ENCODE measurements at regions not wholly inside any gene's neighbourhood (a gene's known extent, or its start where the extent isn't known, plus 50 kb on each side); places are given as distances from the start of the nearest gene placed in this dataset.

GRCh38 chr6:166084951-166085350 lies 82.7 kb downstream of the TBXT start:
- H3K79me2 ChIP-seq = no peaks in the 10 kb centered on the region
- H3K27me3 ChIP-seq = no peaks in the 10 kb centered on the region
- no peak overlapping the region for H3K27ac ChIP-seq
- no peaks in the 10 kb centered on the region for H3K36me3 ChIP-seq (replicated peaks; ENCODE audit: insufficient read depth, low read depth)
- no peaks in the 10 kb centered on the region for H4K20me1 ChIP-seq (ENCODE audit: insufficient read depth, poor library complexity, severe bottlenecking)
- H3K9me3 ChIP-seq (ENCODE audit: low read depth) = no peaks in the 10 kb centered on the region
- no peaks in the 10 kb centered on the region for H3K4me1 ChIP-seq (ENCODE audit: insufficient read depth)
- TF ChIP-seq, protein P1, sequence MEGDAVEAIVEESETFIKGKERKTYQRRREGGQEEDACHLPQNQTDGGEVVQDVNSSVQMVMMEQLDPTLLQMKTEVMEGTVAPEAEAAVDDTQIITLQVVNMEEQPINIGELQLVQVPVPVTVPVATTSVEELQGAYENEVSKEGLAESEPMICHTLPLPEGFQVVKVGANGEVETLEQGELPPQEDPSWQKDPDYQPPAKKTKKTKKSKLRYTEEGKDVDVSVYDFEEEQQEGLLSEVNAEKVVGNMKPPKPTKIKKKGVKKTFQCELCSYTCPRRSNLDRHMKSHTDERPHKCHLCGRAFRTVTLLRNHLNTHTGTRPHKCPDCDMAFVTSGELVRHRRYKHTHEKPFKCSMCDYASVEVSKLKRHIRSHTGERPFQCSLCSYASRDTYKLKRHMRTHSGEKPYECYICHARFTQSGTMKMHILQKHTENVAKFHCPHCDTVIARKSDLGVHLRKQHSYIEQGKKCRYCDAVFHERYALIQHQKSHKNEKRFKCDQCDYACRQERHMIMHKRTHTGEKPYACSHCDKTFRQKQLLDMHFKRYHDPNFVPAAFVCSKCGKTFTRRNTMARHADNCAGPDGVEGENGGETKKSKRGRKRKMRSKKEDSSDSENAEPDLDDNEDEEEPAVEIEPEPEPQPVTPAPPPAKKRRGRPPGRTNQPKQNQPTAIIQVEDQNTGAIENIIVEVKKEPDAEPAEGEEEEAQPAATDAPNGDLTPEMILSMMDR (IDR thresholded peaks at IDR 0.05; ENCODE audit: poor library complexity) = no peak
- no peak for TF ChIP-seq EZH2 (IDR thresholded peaks at IDR 0.05; ENCODE audit: borderline replicate concordance)
- TF ChIP-seq EZH2phosphoT487 (IDR thresholded peaks at IDR 0.05; ENCODE audit: low read depth, severe bottlenecking, unreplicated experiment) = no peak
- H3K9me2 ChIP-seq (replicated peaks; ENCODE audit: insufficient read depth) = no peaks in the 10 kb centered on the region
- no peak for DNase-seq (ENCODE audit: low spot score)
- H3K4me2 ChIP-seq = no peak overlapping the region
- H3K4me3 ChIP-seq = no peak overlapping the region
- H2AFZ ChIP-seq = no peak overlapping the region
- 90% methylated on average over 2 of the region's 2 CpGs for WGBS (ENCODE audit: low lambda C conversion rate, missing lambda C conversion rate)

GRCh38 chr6:166079841-166080240 lies 87.8 kb downstream of the TBXT start:
- Histone ChIP-seq H3K4me1 (ENCODE audit: insufficient read depth) (no peaks in the 10 kb centered on the region), H4K20me1 (ENCODE audit: insufficient read depth, poor library complexity, severe bottlenecking) (no peaks in the 10 kb centered on the region), H3K36me3 (replicated peaks; ENCODE audit: insufficient read depth, low read depth) (no peaks in the 10 kb centered on the region), H3K4me2 (no peak overlapping the region), H3K79me2 (no peaks in the 10 kb centered on the region), H3K9me3 (ENCODE audit: low read depth) (no peaks in the 10 kb centered on the region), H3K9me2 (replicated peaks; ENCODE audit: insufficient read depth) (no peaks in the 10 kb centered on the region), H3K27ac (no peak overlapping the region), H2AFZ (no peak overlapping the region), H3K27me3 (no peaks in the 10 kb centered on the region), H3K4me3 (no peak overlapping the region)
- DNase-seq (ENCODE audit: low spot score) = no peak
- WGBS (ENCODE audit: low lambda C conversion rate, missing lambda C conversion rate) = 90% methylated on average over 6 of the region's 6 CpGs
- TF ChIP-seq, protein P1 (IDR thresholded peaks at IDR 0.05; ENCODE audit: poor library complexity) = no peak
- TF ChIP-seq EZH2phosphoT487 (IDR thresholded peaks at IDR 0.05; ENCODE audit: low read depth, severe bottlenecking, unreplicated experiment) (no peak), EZH2 (IDR thresholded peaks at IDR 0.05; ENCODE audit: borderline replicate concordance) (no peak)

GRCh38 chr6:166078294-166078693 lies 89.4 kb downstream of the TBXT start:
- H3K4me2 ChIP-seq = no peak overlapping the region
- 49% methylated on average over 3 of the region's 3 CpGs for WGBS (ENCODE audit: low lambda C conversion rate, missing lambda C conversion rate)

More at GRCh38 chr6:166078294-166078693, 89.4 kb downstream of the TBXT start:
- H3K4me3 ChIP-seq = no peak overlapping the region
- H3K79me2 ChIP-seq = no peaks in the 10 kb centered on the region
- no peaks in the 10 kb centered on the region for H3K27me3 ChIP-seq
- no peak overlapping the region for H2AFZ ChIP-seq
- no peaks in the 10 kb centered on the region for H3K9me2 ChIP-seq (replicated peaks; ENCODE audit: insufficient read depth)
- no peaks in the 10 kb centered on the region for H3K36me3 ChIP-seq (replicated peaks; ENCODE audit: insufficient read depth, low read depth)
- H4K20me1 ChIP-seq (ENCODE audit: insufficient read depth, poor library complexity, severe bottlenecking) = no peaks in the 10 kb centered on the region
- DNase-seq (ENCODE audit: low spot score) = no peak
- TF ChIP-seq EZH2phosphoT487 (IDR thresholded peaks at IDR 0.05; ENCODE audit: low read depth, severe bottlenecking, unreplicated experiment) (no peak), EZH2 (IDR thresholded peaks at IDR 0.05; ENCODE audit: borderline replicate concordance) (no peak)
- TF ChIP-seq, protein P1 (IDR thresholded peaks at IDR 0.05; ENCODE audit: poor library complexity) = no peak
- H3K9me3 ChIP-seq (ENCODE audit: low read depth) = no peaks in the 10 kb centered on the region
- no peak overlapping the region for H3K27ac ChIP-seq
- H3K4me1 ChIP-seq (ENCODE audit: insufficient read depth) = no peaks in the 10 kb centered on the region

All from hepatocyte (in vitro differentiated cells).